T-helper 1 cell (primary cell): ENCODE measurements at regions not wholly inside any gene's neighbourhood (a gene's known extent, or its start where the extent isn't known, plus 50 kb on each side); places are given as distances from the start of the nearest gene placed in this dataset.
"Not testable (repeated sequence)": the region's sequence is repeated elsewhere in the genome, so short reads cannot be mapped to it uniquely, and the experiment has no call there.

Experiments
- DNase-seq, 5 donors: peaks; one replicate each; pipeline ENCODE4 v3.0.0-alpha.2; 2012 to 2020

- no peak for DNase-seq
These were observed 217.1 kb downstream of the SLC4A3 start for GRCh38 chr2:219844401-219845091.

DNA sequence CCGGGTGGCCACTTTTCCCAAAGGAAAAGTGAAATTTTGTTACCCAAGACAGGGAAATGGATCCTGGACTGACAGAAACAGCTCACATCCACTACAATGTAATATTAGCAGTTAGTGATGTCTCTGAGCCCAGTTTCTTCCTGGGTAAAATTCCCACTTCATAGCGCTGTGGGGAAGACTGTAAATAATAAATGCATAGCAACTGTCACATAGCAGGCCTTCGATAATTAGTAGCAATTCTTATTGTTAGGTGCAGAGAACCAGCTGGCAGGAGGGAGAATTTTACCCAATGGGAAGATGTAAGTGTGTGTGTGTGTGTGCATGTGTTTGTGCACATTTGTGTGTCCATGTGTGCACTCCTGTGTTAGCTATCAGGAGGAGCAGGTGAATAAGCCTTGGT lies 221.5 kb downstream of the SLC4A3 start:
- no peak for DNase-seq

GRCh38 chr2:219851169-219851568 lies 223.7 kb downstream of the SLC4A3 start:
- DNase-seq: no peak

- DNase-seq: no peak
These were observed 224.5 kb downstream of the SLC4A3 start for GRCh38 chr2:219851801-219852481.

DNA sequence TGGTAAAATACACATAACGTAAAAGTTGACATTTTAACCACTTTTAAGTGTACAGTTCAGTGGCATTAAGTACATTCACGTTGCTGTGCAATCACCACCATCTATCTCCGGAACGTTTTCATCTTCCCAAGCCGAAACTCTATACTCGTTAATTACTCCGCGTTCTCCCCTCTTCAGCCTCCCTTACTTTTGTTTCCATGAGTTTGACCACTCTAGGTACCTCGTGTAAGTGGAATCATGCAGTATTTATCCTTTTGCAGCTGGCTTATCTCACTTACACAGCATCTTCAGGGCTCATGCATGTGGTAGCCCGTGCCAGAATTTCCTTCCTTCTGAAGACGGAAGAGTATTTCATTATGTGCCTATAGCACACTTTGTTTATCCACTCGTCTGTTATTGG lies 225.2 kb downstream of the SLC4A3 start:
- no peak for DNase-seq

DNA sequence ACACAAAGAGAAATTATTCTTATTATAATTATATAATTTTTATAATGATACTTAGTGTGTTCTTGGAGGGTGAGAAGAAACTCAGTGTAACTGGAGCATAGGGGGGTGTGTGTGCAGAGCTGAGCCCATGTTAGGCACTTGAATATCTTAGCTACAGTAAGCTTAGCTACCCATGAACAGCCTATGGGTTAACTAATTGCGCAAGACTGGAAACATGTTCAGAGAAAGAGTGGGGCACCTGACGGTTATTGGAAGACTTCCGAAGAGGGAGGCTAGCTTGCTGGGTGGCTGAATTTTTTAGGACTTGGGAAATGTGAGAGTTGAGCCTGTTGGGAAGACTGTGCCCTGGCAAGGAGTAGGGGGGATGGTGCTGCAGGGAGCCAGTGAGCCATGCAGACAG lies 229.2 kb downstream of the SLC4A3 start:
- DNase-seq: no peak

DNA sequence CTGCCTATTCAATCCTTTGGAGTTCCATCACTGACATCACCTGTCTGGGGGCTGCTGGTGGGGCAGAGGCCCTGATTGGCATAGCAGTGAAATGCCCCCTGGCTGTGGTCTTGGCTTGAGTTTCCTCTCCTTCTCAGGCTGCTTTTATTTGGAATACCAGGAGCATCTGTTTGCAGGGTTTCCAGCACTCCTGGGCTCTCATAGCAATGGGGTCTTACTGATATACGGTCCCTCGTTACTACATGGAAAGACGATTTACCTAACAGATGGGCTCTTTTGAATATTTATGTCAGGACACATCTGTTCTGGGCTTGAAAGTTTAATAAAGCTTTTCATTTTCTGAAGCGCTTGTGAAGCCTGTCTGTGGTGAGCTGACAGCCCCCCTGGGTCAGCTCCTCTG lies 230.3 kb downstream of the SLC4A3 start:
- DNase-seq: no peak

DNA sequence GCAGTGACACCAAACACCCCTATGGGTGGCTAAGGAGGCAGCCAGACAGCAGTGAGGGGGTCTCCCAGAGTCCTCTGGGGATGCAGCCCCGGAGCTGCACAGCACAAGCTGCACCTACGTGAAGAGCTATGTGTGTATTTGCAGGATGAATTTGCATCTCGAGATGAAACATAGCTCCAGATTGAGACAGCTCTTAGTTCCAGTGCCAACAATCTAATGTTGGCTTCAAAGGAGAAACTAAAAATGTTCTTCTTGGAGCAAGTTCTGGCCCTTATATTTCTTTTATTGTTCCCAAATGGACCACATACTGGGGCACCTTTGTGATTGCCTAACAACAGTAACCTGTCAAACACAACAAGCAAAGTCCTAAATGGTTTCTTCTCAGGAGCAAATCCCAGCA lies 233.9 kb downstream of the SLC4A3 start:
- DNase-seq: no peak

DNA sequence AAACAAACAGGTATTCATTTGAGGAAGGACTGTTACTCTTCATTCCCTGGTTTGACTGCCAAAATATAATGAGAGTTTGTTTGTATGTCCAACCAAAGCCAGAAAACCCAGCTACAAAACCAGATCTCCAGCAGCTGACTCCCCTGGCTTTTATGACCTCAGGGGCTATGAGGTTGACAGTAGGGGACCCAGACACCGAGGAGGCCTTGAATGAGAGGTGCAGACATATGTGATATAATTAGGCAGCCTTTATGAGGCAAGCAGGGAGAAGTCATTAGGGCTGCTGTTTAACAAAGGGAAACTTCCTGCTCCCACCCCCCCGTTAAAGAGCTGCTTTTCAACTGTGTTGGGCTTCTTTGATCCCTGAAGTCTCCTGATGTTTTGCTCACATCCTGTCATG lies 236.7 kb downstream of the SLC4A3 start:
- no peak for DNase-seq

DNA sequence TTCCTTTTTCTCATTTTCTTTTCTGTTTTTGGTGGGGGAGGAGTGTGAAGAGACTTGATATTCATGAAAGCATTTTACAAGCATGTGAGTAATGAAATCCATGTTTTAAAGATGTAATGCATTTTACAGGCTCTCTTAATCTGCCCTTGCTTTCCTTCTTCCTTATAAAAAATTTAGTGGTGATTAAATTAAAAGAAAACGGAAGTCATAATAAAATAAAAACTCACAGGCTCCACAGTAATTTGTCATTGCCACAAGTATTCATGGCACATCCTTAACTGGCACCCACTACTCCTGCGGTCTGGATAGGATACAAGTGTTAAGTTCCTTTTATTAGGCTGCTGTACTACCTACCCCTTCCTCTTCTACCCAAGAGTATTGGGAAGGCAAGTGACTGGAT lies 241.2 kb downstream of the SLC4A3 start:
- no peak for DNase-seq

DNA sequence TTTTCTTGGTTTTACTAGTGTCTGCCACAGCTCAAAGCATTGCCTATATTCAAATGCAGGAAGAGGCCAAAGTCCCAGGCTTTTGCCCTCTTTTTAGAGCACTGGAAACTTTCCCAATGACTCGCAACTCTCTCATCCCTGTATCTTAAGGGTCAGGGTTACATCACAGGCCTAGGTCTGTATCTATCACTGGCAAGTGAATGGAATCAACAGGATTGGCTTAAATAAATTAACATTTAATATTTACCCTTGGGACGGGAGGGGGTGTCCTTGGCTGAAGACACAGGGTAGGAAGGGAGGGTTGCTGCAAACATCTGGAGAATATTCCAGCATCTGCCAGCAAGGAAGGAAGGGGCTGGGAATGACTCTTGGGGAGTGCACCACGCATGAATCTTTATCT lies 242.6 kb downstream of the SLC4A3 start:
- DNase-seq: no peak

DNA sequence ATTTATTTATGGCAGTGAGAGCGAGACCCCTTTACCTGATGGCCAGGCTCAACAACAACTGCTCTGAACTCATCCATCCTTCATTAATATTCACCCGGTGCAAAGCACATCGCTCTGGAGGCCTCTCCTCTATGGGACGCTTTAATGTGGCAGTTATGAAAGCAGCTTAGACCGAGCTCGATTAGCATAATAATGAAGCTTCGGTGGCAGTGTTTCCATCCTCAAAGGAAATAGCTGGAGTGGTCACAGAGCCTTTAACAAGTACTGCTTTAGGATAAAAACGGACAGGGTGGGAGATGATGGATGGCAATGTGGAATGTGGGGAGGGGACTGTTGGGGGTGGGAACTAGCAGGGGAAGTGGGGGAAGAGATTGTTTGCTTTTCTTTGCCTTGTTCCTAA lies 243.9 kb downstream of the SLC4A3 start:
- no peak for DNase-seq

DNA sequence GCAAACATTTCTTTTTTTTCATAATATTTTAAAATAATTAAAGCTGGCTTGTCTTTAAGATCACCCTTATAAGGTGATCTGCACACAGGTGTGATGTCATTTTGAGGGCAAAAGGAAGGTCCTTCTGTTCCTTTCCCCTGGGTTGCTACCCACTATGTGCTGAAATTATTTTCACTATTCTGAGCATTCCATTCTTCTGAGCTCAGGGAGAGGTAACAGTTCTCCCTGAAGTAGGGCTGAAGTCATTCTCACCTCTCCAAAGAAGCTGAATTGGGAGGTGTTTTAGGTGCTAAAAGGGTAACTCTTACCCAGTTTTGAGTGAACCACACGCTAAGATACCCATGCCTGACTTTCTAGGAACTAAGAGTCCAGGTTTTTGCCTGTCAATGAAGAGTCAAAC lies 247.6 kb downstream of the SLC4A3 start:
- no peak for DNase-seq

DNA sequence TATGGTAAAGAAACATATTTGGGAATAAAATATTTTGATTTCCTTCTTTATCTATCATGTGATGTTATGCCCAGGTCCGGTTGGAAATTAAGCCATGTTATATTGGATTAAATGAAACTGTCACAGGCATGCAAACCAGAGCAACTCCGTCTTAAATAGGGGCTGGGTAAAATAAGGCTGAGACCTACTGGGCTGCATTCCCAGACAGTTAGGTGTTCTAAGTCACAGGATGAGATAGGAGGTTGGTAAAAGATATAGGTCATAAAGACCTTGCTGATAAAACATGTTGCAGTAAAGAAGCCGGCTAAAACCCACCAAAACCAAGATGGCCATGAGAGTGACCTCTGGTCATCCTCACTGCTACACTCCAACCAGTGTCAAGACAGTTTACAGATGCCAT lies 248.6 kb downstream of the SLC4A3 start:
- not testable (repeated sequence) for DNase-seq

DNA sequence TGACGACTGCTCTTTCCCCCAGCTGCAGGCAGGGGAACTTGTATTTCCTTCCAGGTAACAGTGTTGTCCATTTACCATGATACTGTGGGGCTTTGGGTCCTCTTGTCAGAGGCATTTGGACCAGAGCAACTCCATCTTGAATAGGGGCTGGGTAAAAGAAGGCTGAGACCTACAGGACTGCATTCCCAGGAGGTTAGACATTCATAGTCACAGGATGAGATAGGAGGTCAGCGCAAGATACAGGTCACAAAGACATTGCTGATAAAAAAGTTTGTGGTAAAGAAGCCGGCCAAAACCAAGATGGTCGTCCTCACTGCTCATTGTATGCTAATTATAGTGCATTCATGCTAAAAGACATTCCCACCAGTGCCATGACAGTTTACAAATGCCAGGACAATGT lies 249.5 kb downstream of the SLC4A3 start:
- no peak for DNase-seq

DNA sequence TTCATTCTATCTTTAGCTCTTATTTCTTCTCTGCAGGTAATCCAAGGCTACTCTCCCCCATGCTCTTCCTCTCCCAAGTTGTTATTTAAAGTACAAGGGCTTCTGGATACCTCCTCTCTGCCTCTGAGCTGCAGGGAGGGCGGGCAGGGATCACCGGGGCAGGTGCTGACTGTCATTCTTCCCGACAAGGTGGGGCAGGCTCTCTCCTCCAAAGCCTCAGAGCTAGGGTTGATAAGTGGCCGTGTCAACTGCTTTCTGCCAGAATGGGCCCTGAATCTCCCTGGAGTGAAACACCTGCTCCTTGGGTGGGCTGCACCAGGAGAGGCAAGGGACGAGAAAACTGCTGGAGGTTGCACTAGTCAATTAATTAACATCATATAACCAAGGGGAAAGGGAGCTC lies 250.3 kb downstream of the SLC4A3 start:
- DNase-seq: no peak

DNA sequence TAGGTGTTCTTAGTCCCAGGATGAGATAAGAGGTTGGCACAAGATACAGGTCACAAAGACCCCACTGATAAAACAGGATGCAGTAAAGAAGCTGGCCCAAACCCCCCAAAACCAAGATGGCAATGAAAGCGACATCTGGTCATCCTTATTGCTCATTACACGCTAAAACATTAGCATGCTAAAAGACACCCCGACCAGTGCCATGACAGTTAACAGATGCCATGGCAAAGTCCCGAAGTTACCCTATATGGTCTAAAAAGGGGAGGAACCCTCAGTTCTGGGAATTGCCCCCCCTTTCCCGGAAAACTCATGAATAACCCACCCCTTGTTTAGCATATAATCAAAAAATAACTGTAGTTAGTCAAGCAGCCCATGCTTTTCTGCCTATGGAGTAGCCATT lies 251.1 kb downstream of the SLC4A3 start:
- no peak for DNase-seq

GRCh38 chr2:219881851-219882250 lies 254.4 kb downstream of the SLC4A3 start:
- no peak for DNase-seq

DNA sequence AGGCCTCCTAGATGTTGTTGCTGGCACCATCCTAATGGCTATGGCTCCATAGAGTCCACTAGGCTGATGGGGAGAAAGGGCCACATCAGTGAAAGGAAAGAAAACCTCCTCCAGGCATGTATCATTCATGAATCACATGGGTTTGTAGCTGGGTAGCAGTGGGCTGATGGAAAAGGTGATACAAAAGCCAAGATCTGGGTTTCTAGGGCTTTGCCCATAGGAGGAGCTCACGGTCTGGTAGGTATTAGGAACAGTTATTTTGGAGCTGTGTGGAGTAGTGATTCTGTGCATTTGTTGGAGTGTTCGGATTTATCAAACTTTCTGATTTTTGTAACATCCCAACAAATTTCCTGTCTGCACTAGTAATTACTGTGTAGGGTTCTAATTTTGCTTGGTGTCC lies 259.2 kb downstream of the SLC4A3 start:
- DNase-seq: no peak

GRCh38 chr2:219887870-219888269 lies 260.4 kb downstream of the SLC4A3 start:
- DNase-seq: no peak

GRCh38 chr2:219893541-219893940 lies 266.1 kb downstream of the SLC4A3 start:
- no peak for DNase-seq

DNA sequence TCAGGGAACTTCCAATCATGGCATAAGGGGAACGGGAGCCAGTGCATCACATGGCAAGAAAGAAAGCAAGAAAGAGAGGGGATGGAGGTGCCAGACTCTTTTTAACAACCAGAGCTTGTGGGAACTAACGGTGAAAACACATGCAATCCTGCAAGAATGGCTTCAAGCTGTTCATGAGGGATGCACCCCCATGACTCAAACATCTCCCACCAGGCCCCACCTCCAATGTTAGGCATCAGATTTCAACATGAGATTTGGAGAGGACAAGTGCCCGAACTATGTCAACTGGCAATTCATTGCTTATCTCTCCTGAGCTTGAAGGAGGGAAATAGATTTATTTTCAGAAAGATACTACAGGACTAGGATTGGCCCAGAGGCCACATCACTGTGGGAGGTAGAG lies 270.0 kb downstream of the SLC4A3 start:
- no peak for DNase-seq

DNA sequence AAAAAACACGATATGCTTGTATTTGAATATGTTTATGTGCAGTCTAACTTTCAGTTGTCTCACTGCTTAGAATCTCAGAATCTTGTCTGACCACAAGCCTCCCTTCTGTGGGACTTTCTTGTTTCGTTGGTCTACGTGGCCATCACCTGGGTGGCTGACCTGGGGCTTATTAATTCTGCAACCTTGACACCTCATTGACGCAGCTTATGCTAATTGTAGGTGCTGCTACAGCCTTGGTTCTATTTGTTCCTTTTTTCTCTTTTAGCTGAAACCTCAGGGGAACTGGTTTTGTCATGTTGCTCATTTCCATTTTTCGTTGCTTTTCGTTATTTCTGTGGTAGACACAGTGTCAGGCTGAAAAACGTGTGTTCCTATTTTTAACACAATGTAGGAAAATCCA lies 273.7 kb downstream of the SLC4A3 start:
- no peak for DNase-seq

GRCh38 chr2:219902891-219903552 lies 275.6 kb downstream of the SLC4A3 start:
- no peak for DNase-seq
